ENCODE measurements at regions not wholly inside any gene's neighbourhood (a gene's known extent, or its start where the extent isn't known, plus 50 kb on each side); places are given as distances from the start of the nearest gene placed in this dataset.
"Not testable (repeated sequence)": the region's sequence is repeated elsewhere in the genome, so short reads cannot be mapped to it uniquely, and the experiment has no call there.

DNA sequence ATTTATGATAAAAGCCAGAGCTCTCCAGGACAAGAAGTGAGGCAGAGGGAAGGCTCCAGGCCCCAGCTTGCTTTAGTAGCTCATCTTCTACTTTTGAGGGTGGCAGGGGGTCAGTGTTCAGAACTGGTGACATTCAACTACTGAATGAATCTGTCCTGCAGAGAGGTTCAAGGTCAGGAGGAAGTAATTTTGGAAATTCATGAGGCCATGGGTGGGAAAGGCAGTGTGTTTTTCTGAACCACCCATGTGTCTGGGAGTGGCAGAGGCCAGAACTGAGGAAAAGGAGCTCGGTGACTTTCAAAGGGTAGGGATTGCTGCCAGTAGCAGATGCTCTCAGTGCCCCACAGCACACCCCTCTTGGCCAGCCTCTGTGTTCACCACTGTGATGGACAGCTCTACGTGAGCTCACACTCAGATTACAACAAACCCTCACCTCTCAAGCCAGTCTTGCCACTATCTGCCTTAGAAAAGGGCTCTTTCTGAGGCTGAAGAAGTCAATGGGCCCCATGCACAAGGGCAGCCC, 571.2 kb downstream of the RAB28 start:
- in situ Hi-C loops (cut with MboI; ENCODE audit: low pct_unique_long_range_greater_than_20kb, low sequenced_read_pairs, unreplicated experiment), result no loop called here
- TF ChIP-seq, protein P1, sequence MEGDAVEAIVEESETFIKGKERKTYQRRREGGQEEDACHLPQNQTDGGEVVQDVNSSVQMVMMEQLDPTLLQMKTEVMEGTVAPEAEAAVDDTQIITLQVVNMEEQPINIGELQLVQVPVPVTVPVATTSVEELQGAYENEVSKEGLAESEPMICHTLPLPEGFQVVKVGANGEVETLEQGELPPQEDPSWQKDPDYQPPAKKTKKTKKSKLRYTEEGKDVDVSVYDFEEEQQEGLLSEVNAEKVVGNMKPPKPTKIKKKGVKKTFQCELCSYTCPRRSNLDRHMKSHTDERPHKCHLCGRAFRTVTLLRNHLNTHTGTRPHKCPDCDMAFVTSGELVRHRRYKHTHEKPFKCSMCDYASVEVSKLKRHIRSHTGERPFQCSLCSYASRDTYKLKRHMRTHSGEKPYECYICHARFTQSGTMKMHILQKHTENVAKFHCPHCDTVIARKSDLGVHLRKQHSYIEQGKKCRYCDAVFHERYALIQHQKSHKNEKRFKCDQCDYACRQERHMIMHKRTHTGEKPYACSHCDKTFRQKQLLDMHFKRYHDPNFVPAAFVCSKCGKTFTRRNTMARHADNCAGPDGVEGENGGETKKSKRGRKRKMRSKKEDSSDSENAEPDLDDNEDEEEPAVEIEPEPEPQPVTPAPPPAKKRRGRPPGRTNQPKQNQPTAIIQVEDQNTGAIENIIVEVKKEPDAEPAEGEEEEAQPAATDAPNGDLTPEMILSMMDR (IDR thresholded peaks at IDR 0.05; ENCODE audit: extremely low read depth, insufficient read depth, missing control alignments), result no peak
- no peak for DNase-seq (ENCODE audit: low spot score)

GRCh38 chr4:12911750-12912358, 572.3 kb downstream of the RAB28 start:
- TF ChIP-seq, protein P1 (IDR thresholded peaks at IDR 0.05; ENCODE audit: extremely low read depth, insufficient read depth, missing control alignments), result no peak
- in situ Hi-C loops (cut with MboI; ENCODE audit: low pct_unique_long_range_greater_than_20kb, low sequenced_read_pairs, unreplicated experiment), result no loop called here
- no peak for DNase-seq (ENCODE audit: low spot score)

DNA sequence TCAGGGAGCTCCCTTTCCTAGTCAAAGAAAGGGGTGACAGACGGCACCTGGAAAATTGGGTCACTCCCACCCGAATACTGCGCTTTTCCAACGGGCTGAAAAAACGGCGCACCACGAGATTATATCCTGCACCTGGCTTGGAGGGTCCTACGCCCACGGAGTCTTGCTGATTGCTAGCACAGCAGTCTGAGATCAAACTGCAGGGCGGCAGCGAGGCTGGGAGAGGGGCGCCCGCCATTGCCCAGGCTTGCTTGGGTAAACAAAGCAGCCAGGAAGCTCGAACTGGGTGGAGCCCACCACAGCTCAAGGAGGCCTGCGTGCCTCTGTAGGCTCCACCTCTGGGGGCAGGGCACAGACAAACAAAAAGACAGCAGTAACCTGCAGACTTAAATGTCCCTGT, 580.5 kb downstream of the RAB28 start:
- in situ Hi-C loops (cut with MboI; ENCODE audit: low pct_unique_long_range_greater_than_20kb, low sequenced_read_pairs, unreplicated experiment); DNase-seq (ENCODE audit: low spot score): not testable (repeated sequence)

GRCh38 chr4:12902735-12903134, 581.4 kb downstream of the RAB28 start:
- TF ChIP-seq, protein P1 (IDR thresholded peaks at IDR 0.05; ENCODE audit: extremely low read depth, insufficient read depth, missing control alignments), result no peak
- in situ Hi-C loops (cut with MboI; ENCODE audit: low pct_unique_long_range_greater_than_20kb, low sequenced_read_pairs, unreplicated experiment), result no loop called here
- DNase-seq (ENCODE audit: low spot score), result no peak

DNA sequence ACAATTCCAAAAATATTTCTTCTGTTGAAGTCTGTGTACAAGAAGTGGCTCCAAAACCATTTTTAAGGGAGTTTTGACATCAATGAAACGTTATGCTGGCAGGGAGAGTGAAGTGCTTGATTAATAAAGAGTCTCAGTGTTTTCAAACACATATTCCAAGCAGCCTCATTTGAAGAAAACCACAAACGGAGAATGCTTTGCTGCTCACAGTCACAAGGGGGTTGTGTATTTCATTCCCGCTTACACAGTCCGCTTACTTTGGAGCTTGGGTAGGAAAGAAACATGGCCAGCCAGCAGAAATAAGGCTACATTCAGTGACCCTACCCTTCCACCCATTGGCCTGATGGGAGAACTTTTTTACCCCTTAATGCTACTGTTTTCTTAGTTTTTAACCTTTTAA, 586.2 kb downstream of the RAB28 start:
- in situ Hi-C loops (cut with MboI; ENCODE audit: low pct_unique_long_range_greater_than_20kb, low sequenced_read_pairs, unreplicated experiment), result no loop called here
- no peak for DNase-seq (ENCODE audit: low spot score)
- TF ChIP-seq, protein P1 (IDR thresholded peaks at IDR 0.05; ENCODE audit: extremely low read depth, insufficient read depth, missing control alignments), result no peak

GRCh38 chr4:12894062-12894461, 590.1 kb downstream of the RAB28 start:
- no peak for DNase-seq (ENCODE audit: low spot score)
- TF ChIP-seq, protein P1 (IDR thresholded peaks at IDR 0.05; ENCODE audit: extremely low read depth, insufficient read depth, missing control alignments), result no peak
- in situ Hi-C loops (cut with MboI; ENCODE audit: low pct_unique_long_range_greater_than_20kb, low sequenced_read_pairs, unreplicated experiment), result no loop called here

- TF ChIP-seq, protein P1 (IDR thresholded peaks at IDR 0.05; ENCODE audit: extremely low read depth, insufficient read depth, missing control alignments), result no peak
- in situ Hi-C loops (cut with MboI; ENCODE audit: low pct_unique_long_range_greater_than_20kb, low sequenced_read_pairs, unreplicated experiment), result no loop called here
- DNase-seq (ENCODE audit: low spot score), result no peak
These were observed 595.1 kb downstream of the RAB28 start for GRCh38 chr4:12889054-12889453.

All from GM13977 (cell line).